SK-N-MC (cell line): ENCODE measurements at regions not wholly inside any gene's neighbourhood (a gene's known extent, or its start where the extent isn't known, plus 50 kb on each side); places are given as distances from the start of the nearest gene placed in this dataset.

ENCODE experiments used
- EZH2 ChIP-seq: fragments of 200-600 bp; sonication (generic); IDR thresholded peaks from one replicate; pipeline ENCODE4 v1.6.1; 2017; ENCODE audit warnings: antibody characterized with exemption
- FOXP2 ChIP-seq: optimal IDR thresholded peaks from 2 replicates; pipeline ENCODE3; 2011; ENCODE audit warnings: mild to moderate bottlenecking, moderate library complexity; ENCODE audit not compliant: insufficient read depth; ENCODE audit errors: extremely low read length, control extremely low read depth
- POLR2AphosphoS5 ChIP-seq: IDR thresholded peaks from 2 replicates; pipeline ENCODE4 v1.6.1; 2012; ENCODE audit warnings: mild to moderate bottlenecking, low read depth, low read length, borderline replicate concordance

- TF ChIP-seq POLR2AphosphoS5: no peak
- TF ChIP-seq FOXP2: no peak
- TF ChIP-seq EZH2: no peak
Measured at GRCh38 chr17:77418609-77419008, 277.8 kb downstream of the SEC14L1 start.
